OCI-LY3 (cell line): ENCODE measurements at regions not wholly inside any gene's neighbourhood (a gene's known extent, or its start where the extent isn't known, plus 50 kb on each side); places are given as distances from the start of the nearest gene placed in this dataset.

ENCODE experiments used
- H2AFZ ChIP-seq: fragments of 200-600, 300-600 bp; shearing (Covaris generic); 2 replicates; pipeline ENCODE4 v1.6.0; 2014; ENCODE audit warnings: antibody characterized with exemption, low read depth, low read length
- H3K27ac ChIP-seq: fragments of 200-600, 300-600 bp; sonication (generic); 2 replicates; pipeline ENCODE4 v1.5.1; 2014; ENCODE audit warnings: mild to moderate bottlenecking, low read length, moderate library complexity, mixed read lengths
- H3K27me3 ChIP-seq: fragments of 200-600, 300-600 bp; sonication (generic); 2 replicates; pipeline ENCODE4 v1.6.1; 2014; ENCODE audit warnings: low read depth, low read length, mixed read lengths
- H3K36me3 ChIP-seq: fragments of 200-600, 300-600 bp; sonication (generic); replicated peaks from 2 replicates; pipeline ENCODE3; 2014; ENCODE audit warnings: low read depth, low read length, mixed read lengths
- H3K4me1 ChIP-seq: fragments of 300-600, 200-600 bp; sonication (generic); 2 replicates; pipeline ENCODE4 v1.6.1; 2014; ENCODE audit warnings: low read length, mixed read lengths
- H3K4me2 ChIP-seq: fragments of 200-600, 300-600 bp; sonication (generic); 2 replicates; pipeline ENCODE4 v1.6.1; 2014; ENCODE audit warnings: low read length, mixed read lengths
- H3K4me3 ChIP-seq: fragments of 300-600, 200-600 bp; sonication (generic); 2 replicates; pipeline ENCODE4 v1.5.1; 2014; ENCODE audit warnings: antibody characterized with exemption, mild to moderate bottlenecking, low read length, moderate library complexity
- H3K79me2 ChIP-seq: fragments of 300-600, 200-600 bp; shearing (Covaris generic); 2 replicates; pipeline ENCODE4 v1.6.1; 2014; ENCODE audit warnings: mild to moderate bottlenecking, low read length, mixed read lengths
- H3K9ac ChIP-seq: fragments of 300-600, 200-600 bp; shearing (Covaris generic); 2 replicates; pipeline ENCODE4 v1.6.0; 2014; ENCODE audit warnings: mild to moderate bottlenecking, low read length, moderate library complexity
- H3K9me3 ChIP-seq: fragments of 200-600, 300-600 bp; shearing (Covaris generic); 2 replicates; pipeline ENCODE4 v1.6.1; 2014; ENCODE audit warnings: low read length, mixed read lengths; ENCODE audit not compliant: insufficient read depth
- H4K20me1 ChIP-seq: fragments of 200-600, 300-600 bp; sonication (generic); 2 replicates; pipeline ENCODE4 v1.6.1; 2016; ENCODE audit warnings: low read length, mixed read lengths; ENCODE audit not compliant: insufficient read depth
- CTCF ChIP-seq: fragments of 200-600, 300-600 bp; sonication (generic); IDR thresholded peaks from 2 replicates; pipeline ENCODE4 v1.5.1; 2014; ENCODE audit warnings: antibody characterized with exemption, low read length, low read depth
- EZH2phosphoT487 ChIP-seq: fragments of 200-600 bp; shearing (Covaris generic); IDR thresholded peaks from 2 replicates; pipeline ENCODE4 v1.6.1; 2018; ENCODE audit warnings: antibody characterized with exemption, mixed run types, low read depth

GRCh38 chr12:131542351-131542750, 168.5 kb upstream of the SFSWAP start:
- no peak overlapping the region for H3K4me2 ChIP-seq
- no peak for TF ChIP-seq CTCF
- TF ChIP-seq EZH2phosphoT487, result no peak
- H3K79me2 ChIP-seq, result no peaks in the 10 kb centered on the region
- no peak overlapping the region for H3K27ac ChIP-seq
- peaks cover 27% of the 10 kb centered on the region for H3K27me3 ChIP-seq
- H3K9me3 ChIP-seq, result no peaks in the 10 kb centered on the region
- no peaks in the 10 kb centered on the region for H4K20me1 ChIP-seq
- no peak overlapping the region for H2AFZ ChIP-seq
- H3K4me1 ChIP-seq, result no peaks in the 10 kb centered on the region
- no peak overlapping the region for H3K9ac ChIP-seq
- no peaks in the 10 kb centered on the region for H3K36me3 ChIP-seq
- no peak overlapping the region for H3K4me3 ChIP-seq

- Histone ChIP-seq H3K4me2 (no peak overlapping the region), H3K4me3 (no peak overlapping the region), H3K27ac (no peak overlapping the region), H3K9ac (no peak overlapping the region), H2AFZ (no peak overlapping the region), H3K9me3 (no peaks in the 10 kb centered on the region), H3K79me2 (no peaks in the 10 kb centered on the region), H4K20me1 (no peaks in the 10 kb centered on the region), H3K27me3 (peaks cover 20% of the 10 kb centered on the region), H3K36me3 (no peaks in the 10 kb centered on the region), H3K4me1 (no peaks in the 10 kb centered on the region)
- TF ChIP-seq EZH2phosphoT487, result no peak
- no peak for TF ChIP-seq CTCF
Measured at GRCh38 chr12:131543040-131543439, 167.8 kb upstream of the SFSWAP start.

- Histone ChIP-seq H3K4me2 (no peak overlapping the region), H3K9me3 (no peaks in the 10 kb centered on the region), H3K9ac (no peak overlapping the region), H3K36me3 (no peaks in the 10 kb centered on the region), H3K27ac (no peak overlapping the region), H4K20me1 (no peaks in the 10 kb centered on the region), H3K27me3 (peaks cover 15% of the 10 kb centered on the region), H2AFZ (no peak overlapping the region), H3K79me2 (no peaks in the 10 kb centered on the region), H3K4me1 (no peaks in the 10 kb centered on the region), H3K4me3 (no peak overlapping the region)
- no peak for TF ChIP-seq CTCF
- TF ChIP-seq EZH2phosphoT487, result no peak
Measured at GRCh38 chr12:131547555-131547954, 163.3 kb upstream of the SFSWAP start.

GRCh38 chr12:131550121-131550520, 160.8 kb upstream of the SFSWAP start:
- H3K36me3 ChIP-seq, result no peaks in the 10 kb centered on the region
- H4K20me1 ChIP-seq, result no peaks in the 10 kb centered on the region
- no peak overlapping the region for H3K27ac ChIP-seq
- no peaks in the 10 kb centered on the region for H3K9me3 ChIP-seq
- TF ChIP-seq CTCF (no peak), EZH2phosphoT487 (no peak)
- H2AFZ ChIP-seq, result no peak overlapping the region
- H3K4me3 ChIP-seq, result no peak overlapping the region
- no peak overlapping the region for H3K4me2 ChIP-seq
- no peaks in the 10 kb centered on the region for H3K4me1 ChIP-seq
- no peak overlapping the region for H3K9ac ChIP-seq
- peaks cover 15% of the 10 kb centered on the region for H3K27me3 ChIP-seq
- H3K79me2 ChIP-seq, result no peaks in the 10 kb centered on the region
